Coronary artery (tissue), 2 donors: ENCODE measurements at regions not wholly inside any gene's neighbourhood (a gene's known extent, or its start where the extent isn't known, plus 50 kb on each side); places are given as distances from the start of the nearest gene placed in this dataset.

Experiments
- DNase-seq: peaks from one replicate; pipeline ENCODE4 v3.0.0-alpha.2; 2017; ENCODE audit warnings: low spot score
- H3K27ac ChIP-seq, 2 donors: fragments of 200-600 bp; sonication (generic); one replicate each; pipeline ENCODE4 v1.5.1; 2016 to 2019
- H3K4me3 ChIP-seq: fragments of 200-600 bp; sonication (generic); 2 replicates; pipeline ENCODE4 v1.5.1; 2016; ENCODE audit warnings: mild to moderate bottlenecking, moderate library complexity
- TF ChIP-seq, protein P1 (sequence below): fragments of 200-600 bp; sonication (generic); IDR thresholded peaks from one replicate; pipeline ENCODE4 v1.5.1; 2019; ENCODE audit warnings: antibody characterized with exemption

DNA sequence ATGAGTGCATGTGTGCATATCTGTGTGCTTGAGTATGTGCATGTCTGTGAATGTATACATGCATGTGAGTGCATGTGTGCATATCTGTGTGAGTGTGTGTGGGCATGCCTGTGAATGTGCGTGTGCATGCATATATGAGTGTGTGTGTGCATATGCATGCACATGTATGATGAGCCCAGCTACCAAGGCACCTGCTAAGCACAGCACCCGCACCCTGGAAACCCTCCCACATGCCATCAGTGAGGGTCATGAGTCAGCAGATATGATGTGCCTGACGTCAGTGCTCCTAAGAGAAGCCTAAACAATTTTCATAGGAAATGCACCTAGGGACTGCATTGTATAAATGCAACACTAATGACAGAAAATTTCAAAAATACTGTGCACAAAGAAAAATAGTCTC, 151.1 kb downstream of the KIF26A start:
- TF ChIP-seq, protein P1, sequence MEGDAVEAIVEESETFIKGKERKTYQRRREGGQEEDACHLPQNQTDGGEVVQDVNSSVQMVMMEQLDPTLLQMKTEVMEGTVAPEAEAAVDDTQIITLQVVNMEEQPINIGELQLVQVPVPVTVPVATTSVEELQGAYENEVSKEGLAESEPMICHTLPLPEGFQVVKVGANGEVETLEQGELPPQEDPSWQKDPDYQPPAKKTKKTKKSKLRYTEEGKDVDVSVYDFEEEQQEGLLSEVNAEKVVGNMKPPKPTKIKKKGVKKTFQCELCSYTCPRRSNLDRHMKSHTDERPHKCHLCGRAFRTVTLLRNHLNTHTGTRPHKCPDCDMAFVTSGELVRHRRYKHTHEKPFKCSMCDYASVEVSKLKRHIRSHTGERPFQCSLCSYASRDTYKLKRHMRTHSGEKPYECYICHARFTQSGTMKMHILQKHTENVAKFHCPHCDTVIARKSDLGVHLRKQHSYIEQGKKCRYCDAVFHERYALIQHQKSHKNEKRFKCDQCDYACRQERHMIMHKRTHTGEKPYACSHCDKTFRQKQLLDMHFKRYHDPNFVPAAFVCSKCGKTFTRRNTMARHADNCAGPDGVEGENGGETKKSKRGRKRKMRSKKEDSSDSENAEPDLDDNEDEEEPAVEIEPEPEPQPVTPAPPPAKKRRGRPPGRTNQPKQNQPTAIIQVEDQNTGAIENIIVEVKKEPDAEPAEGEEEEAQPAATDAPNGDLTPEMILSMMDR, result no peak
- no peak for DNase-seq
- Histone ChIP-seq H3K27ac (no peak overlapping the region), H3K4me3 (no peak overlapping the region)

DNA sequence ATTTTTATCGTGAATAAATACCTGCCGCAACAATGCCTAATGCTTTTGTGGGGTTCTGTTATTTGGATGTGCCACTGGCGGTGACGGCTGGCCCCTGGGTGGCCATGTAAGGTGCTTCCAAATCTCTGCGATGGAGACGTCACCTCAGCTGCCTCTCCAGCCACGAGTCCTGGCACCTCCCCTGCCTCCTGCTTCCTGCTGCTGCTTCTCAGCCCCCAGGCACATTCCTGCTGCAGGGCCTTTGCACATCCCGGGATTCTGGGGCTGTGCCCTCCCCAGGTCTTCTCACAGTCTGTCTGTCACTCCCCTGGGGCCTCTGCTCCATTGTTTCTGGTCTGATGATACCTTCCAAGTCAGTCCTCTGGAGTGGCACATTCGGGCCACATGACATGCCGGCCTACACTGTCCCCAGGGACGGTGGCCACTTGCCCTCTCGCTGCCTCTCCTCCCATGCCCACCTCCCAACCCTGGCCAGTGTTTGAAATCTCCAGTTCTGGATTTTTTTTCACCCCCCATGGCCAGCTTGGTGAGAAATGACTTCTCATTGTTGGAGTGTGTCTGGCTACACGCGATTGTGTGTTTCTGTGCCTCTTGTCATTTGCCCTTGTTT, 151.8 kb downstream of the KIF26A start:
- TF ChIP-seq, protein P1, result no peak
- Histone ChIP-seq H3K27ac (no peak overlapping the region), H3K4me3 (no peak overlapping the region)
- peak; percentile 36 for DNase-seq

DNA sequence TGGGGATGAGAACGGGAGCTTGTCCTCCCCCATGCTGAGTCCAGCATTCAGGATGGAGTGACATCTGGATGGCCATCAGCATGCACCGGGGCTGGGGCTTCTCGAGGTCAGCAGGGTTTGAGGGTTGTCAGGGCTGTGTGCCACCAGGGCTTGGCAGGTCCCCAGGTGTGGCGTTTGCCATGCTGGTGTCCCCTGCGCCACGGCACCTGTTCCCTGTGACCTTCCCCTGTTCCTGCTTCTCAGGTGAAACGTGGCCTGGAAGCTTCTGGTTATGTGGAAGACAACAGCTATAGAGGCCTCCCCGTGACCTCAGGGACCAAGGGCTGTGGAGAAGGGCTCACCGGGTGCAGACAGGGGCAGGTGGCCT, 152.4 kb downstream of the KIF26A start:
- H3K27ac ChIP-seq, result no peak overlapping the region
- TF ChIP-seq, protein P1, result no peak
- peak; percentile 40 for DNase-seq
- no peak overlapping the region for H3K4me3 ChIP-seq

DNA sequence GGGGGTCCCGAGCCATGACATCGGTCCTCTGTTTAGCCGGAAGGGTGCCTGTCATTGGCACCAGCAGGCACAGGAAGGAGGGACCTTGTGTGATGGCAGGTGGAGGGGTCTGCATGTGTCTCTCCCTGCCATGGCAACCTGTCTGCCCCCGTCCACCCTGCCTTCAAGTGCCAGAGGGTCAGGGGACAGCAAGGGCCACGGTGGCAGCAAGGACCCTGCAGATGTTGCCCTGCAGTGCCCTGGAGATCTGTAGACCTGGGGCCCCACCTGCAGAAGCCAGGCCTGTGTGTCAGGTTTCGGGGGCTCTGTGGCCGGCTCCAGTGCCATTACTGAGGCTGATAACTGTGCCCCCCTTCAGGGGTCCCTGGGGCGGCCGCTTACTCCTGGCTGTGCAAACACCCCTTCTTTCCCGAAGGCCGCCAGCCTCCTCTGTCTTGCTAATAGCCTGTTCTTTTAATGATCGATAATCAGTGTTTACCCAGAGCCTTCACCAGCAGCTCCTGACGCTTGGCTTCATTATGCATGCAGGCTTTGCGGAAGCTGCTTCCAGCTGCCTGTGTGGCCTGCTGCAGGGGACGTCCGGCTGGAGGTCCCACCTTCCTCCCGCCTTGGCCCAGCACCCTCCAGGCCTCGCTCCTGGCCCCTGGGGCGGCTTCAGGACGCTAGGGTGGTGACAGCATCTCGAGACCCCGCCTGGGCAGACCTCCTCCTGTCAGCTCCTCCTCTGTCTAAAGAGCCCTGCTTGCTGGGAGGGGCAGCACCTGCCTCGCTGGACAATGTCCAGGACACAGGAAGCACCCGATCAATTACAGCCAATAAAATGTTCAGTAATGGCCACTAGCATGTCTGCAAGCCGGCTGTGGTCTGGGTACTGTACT, 153.0 kb downstream of the KIF26A start:
- TF ChIP-seq, protein P1, result no peak
- DNase-seq, result peak; percentile 67
- Histone ChIP-seq H3K4me3 (no peak overlapping the region), H3K27ac (no peak overlapping the region)

DNA sequence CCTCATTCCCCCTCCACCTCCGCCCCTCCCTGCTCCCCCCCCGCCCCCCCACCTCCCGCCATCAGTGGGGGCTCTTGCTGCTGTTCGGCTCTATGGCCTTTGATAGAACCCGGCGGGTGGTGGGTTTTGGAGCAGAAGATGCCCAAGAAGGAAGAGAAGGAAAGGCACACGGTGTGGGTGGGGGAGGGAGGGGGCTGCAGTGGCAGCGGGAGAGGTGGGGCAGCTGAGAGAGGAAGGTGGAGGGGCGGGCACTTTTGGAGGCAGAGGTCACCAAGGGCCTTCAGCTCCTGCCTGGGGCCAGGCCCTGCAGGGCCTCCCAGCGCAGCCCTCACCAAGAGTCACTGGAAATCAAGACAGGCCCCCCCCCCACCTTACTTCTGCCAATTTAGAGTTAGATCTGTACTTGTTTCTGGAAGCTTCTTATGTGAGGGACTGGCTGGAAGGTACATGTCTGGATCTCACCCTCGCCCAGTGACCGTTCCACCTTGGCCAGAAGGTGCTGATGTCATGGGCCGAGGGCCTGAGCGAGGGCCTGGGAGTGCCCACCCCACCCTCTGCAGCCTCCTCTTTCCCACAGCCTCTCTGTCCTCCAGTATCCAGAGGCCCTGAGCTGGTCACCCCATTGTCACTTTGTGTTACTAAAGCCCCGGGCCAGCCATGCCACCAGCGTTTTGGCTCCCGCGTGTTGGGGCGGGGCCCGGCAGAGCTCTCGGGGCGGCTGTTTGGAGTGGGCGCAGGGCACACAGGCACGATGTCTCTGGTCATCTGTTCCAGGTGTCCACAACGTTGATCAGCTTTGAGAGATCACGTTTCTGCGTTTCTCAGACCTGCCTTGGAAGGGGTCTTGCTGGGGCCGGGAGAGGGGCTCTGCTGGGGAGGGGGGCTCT, 153.9 kb downstream of the KIF26A start:
- Histone ChIP-seq H3K27ac (no peak overlapping the region), H3K4me3 (no peak overlapping the region)
- peak; percentile 58 for DNase-seq
- TF ChIP-seq, protein P1, result no peak

DNA sequence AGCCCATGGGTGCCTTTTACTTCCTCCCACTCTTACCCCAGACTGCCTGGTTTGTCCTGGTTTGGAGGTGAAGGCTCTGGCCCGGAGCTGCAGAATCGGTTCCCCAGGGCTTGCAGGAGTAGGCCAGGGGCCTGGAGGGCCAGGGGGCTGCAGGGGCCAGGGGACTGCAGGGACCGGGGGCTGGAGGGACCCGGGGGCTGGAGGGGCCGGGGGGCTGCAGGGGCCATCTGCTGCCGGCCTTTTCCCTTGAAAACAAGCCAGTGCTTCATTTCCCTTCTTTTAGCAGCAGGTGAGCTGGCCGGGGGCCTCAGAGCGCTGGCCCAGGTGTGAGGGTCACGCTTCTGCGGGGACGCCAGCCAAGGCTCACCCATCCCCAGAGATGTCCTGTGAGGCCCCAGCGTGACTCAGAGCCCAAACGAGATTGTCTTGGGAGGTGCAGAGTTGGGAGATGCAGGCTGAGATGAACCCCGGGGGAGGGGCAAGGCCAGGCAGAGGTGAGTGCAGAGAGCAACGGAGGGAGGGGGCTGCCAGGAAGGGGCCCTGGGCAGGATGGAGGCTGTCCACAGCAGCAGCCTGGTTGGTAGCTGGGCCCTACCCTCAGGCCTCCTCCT, 154.9 kb downstream of the KIF26A start:
- DNase-seq, result peak; percentile 11
- TF ChIP-seq, protein P1, result no peak
- H3K4me3 ChIP-seq, result no peak overlapping the region
- H3K27ac ChIP-seq, result no peak overlapping the region
